GM19395 (cell line): ENCODE measurements at regions not wholly inside any gene's neighbourhood (a gene's known extent, or its start where the extent isn't known, plus 50 kb on each side); places are given as distances from the start of the nearest gene placed in this dataset.
A peak's percentile ranks its signal among the peaks of the same experiment; 100 is the strongest.
"Not testable (repeated sequence)": the region's sequence is repeated elsewhere in the genome, so short reads cannot be mapped to it uniquely, and the experiment has no call there.

ENCODE experiments used
- ATAC-seq: cut with Tn5 transposase; IDR thresholded peaks from one replicate; pipeline ENCODE4 v1.9.1; 2021; ENCODE audit warnings: mild to moderate bottlenecking, moderate library complexity; ENCODE audit not compliant: unreplicated experiment

GRCh38 chr3:140752499-140752898 is 74.6 kb downstream of the TRIM42 start:
- no peak for ATAC-seq

GRCh38 chr3:140753865-140754754 is 76.2 kb downstream of the TRIM42 start:
- peak; percentile 55 for ATAC-seq

- no peak for ATAC-seq
These were observed 77.1 kb downstream of the TRIM42 start for GRCh38 chr3:140754936-140755335.

GRCh38 chr3:140756240-140757016 is 78.6 kb downstream of the TRIM42 start:
- ATAC-seq = peak; percentile 80

- no peak for ATAC-seq
These were observed 81.1 kb downstream of the TRIM42 start for GRCh38 chr3:140758791-140759444.

GRCh38 chr3:140760324-140761075 is 82.6 kb downstream of the TRIM42 start:
- no peak for ATAC-seq

DNA sequence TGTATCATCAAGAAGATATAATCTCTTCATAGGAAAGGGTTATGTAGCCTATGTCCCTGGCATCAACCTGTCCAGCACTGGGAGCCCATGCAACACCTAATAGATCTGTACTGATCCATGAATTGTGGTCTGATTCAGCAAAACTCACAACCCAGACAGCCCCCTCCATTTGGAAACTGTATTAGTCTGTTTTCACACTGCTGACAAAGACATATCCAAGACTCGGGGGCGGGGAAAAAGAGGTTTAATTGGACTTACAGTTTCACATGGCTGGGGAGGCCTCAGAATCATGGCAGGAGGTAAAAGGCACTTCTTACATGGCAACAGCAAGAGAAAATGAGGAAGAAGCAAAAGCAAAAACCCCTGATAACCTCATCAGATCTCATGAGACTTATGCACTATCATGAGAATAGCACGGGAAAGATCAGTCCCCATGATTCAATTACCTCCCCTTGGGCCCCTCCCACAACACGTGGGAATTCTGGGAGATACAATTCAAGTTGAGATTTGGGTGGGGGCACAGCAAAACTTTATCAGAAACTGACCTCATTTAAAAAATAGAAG is 83.3 kb downstream of the TRIM42 start:
- ATAC-seq = no peak

GRCh38 chr3:140762746-140763145 is 84.9 kb downstream of the TRIM42 start:
- ATAC-seq = no peak

- no peak for ATAC-seq
These were observed 85.7 kb downstream of the TRIM42 start for GRCh38 chr3:140763532-140763931.

GRCh38 chr3:140765246-140765645 is 87.4 kb downstream of the TRIM42 start:
- no peak for ATAC-seq

GRCh38 chr3:140766465-140766864 is 88.6 kb downstream of the TRIM42 start:
- peak; percentile 61 for ATAC-seq

GRCh38 chr3:140767566-140767965 is 89.7 kb downstream of the TRIM42 start:
- ATAC-seq = no peak

- no peak for ATAC-seq
These were observed 91.1 kb downstream of the TRIM42 start for GRCh38 chr3:140768941-140769340.

DNA sequence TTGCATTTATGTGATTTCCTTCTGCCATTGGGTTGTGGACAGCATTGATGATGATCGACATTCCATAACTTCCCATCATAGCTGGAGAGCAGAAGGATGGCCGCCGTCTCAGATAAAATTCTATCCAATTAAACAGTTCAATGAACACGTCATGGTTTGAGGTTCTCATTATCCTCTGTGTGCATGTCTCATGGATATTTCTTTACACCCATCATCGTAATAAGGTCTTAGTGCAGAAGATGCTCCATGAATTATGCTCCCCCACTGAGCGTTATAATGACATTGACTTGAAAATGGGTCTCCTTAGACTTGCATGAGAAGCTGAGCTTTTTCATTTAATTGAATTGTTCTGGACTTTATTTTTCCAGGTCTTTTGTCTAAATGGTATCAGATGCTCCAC is 92.1 kb downstream of the TRIM42 start:
- no peak for ATAC-seq

DNA sequence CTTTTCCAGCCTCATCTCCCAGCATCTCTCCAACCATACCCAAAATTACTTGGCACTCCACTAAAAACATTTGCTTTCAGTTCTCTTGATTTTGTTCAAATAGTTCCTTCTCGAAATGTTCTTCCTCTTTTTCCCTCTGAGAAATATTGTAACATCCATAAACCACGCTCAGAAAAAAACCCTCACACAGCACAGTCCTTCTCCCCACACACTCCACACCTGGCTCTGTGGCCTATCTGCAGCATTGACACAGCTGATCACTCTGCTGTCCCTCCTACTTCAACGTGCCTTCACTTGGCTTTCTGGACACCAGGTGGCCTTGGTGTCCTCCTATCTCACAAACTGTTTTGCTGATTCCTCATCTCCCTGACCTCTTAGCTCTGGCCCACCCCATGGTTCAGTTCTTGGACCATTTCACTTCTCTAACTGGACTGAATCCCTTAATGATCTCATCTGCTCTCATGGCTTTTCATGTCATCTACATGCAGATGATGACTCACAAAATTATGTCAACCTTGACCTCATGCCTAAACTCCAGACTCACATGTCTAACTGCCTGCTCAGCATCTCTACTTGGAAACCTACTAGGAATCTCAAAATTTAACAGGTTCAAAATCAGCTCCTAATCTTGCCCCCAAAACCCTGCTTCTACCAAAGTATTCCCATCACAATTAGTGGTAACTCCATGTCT is 93.3 kb downstream of the TRIM42 start:
- no peak for ATAC-seq

DNA sequence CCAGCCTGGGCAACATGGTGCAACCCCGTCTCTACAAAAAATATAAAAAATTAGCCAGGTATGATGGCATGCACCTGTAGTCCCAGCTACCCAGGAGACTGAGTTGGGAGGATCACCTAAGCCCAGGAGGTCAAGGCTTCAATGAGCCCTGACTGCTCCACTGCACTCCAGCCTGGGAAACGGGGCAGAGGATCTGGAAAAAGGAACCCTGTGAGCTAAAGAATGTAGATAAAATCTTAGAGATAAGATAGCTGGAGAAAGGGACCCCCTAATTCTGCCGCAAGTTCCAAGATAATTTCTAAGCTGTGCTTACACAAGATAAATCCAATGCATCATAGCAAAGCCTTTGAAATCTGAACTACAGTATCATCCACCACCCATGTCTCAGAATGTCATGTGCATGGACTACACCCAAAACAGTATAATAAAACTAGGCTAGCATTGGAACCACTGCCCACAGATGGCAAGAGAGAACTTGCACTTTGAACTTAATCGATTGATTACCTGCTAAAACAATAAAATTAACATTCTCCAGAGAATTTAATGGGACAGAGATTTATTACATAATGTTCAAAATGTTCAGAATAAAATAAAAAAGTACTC is 99.9 kb downstream of the TRIM42 start:
- no peak for ATAC-seq

DNA sequence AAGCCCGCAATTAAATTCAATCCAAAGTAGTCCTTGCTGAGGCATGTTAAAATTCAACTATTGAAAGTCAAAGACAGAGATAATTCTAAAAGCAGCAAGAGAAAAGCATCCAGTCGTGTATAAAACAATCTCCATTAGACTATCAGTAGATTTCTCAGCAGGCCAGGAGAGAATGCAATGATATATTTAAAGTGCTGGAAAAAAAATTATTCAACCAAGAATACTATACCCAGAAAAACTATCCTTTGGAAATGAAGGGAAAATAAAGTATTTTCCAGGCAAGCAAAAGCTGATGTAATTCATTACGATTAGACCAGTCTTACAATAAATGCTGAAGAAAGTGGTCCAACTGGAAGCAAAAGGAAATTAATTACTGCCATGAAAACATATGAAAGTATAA is 113.5 kb downstream of the TRIM42 start:
- ATAC-seq = no peak

DNA sequence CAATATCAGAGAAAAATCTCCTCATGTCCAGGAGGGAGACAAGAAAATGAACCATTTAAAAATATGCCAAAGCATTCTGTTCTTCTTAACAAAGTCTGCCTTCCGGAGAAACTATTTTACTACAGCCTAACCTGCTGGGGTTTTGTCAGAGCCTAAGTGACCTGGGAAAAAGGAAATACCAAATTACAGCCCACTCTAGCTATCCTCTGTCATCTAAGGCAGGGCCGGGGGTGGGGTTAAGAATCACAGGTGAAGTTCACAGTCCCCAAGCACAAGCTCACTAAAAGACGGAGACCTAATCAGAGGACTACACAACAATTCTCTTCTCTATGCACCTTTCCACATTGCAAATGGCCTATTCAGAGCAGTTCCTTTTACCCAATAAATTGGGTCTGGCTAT is 116.6 kb downstream of the TRIM42 start:
- no peak for ATAC-seq

- ATAC-seq = not testable (repeated sequence)
These were observed 125.0 kb downstream of the TRIM42 start for GRCh38 chr3:140802898-140803297.
